GM23338 (cell line): ENCODE measurements at regions not wholly inside any gene's neighbourhood (a gene's known extent, or its start where the extent isn't known, plus 50 kb on each side); places are given as distances from the start of the nearest gene placed in this dataset.
"Not testable (repeated sequence)": the region's sequence is repeated elsewhere in the genome, so short reads cannot be mapped to it uniquely, and the experiment has no call there.

ENCODE experiments used
- EZH2 ChIP-seq: fragments of 200-600 bp; sonication (generic); IDR thresholded peaks from one replicate; pipeline ENCODE4 v1.8.0; 2017; ENCODE audit warnings: antibody characterized with exemption, mild to moderate bottlenecking, low read depth; ENCODE audit not compliant: unreplicated experiment
- EZH2phosphoT487 ChIP-seq: fragments of 200-600 bp; sonication (generic); IDR thresholded peaks from one replicate; pipeline ENCODE4 v1.8.1; 2018; ENCODE audit warnings: antibody characterized with exemption; ENCODE audit not compliant: unreplicated experiment
- JUNB ChIP-seq: IDR thresholded peaks from one replicate; pipeline ENCODE4 v1.6.1; 2016; ENCODE audit warnings: antibody characterized with exemption; ENCODE audit not compliant: unreplicated experiment
- POLR2AphosphoS5 ChIP-seq: IDR thresholded peaks from 2 replicates; pipeline ENCODE4 v1.6.1; 2016; ENCODE audit warnings: antibody characterized with exemption, low read depth
- TF ChIP-seq, protein P1 (sequence below), 2 experiments: fragments of 200-600 bp in 1 of 2; sonication (generic) in 1 of 2; conservative IDR thresholded peaks; 2 replicates each; pipeline versions ENCODE4 v1.5.1 to v1.6.1; 2016 to 2017; ENCODE audit warnings: antibody characterized with exemption in 2 of 2, low read depth in 2 of 2, mild to moderate bottlenecking in 2 of 2, moderate library complexity in 1 of 2
- TF ChIP-seq, protein P2 (sequence below): IDR thresholded peaks from 2 replicates; pipeline ENCODE4 v1.6.1; 2016; ENCODE audit warnings: antibody characterized with exemption

DNA sequence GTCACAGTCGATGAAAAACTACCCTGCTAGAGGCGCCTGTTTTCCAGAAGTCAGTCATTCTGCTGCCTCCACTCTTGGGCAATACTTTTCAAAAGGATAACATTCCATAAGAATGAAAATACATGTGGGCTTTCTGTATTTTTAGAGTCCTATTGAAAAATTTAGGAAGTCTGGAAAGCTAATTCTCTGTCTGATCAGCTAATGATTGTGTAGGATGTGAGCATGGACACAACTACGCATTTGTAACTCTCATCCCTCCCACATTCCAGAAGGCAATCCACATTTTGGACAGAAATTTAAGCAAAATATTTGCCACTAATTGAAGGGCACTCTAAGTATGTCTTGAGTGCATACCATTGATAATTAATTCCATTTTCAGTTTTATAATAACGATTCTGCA, 63.5 kb upstream of the MXRA5 start:
- TF ChIP-seq, protein P1, sequence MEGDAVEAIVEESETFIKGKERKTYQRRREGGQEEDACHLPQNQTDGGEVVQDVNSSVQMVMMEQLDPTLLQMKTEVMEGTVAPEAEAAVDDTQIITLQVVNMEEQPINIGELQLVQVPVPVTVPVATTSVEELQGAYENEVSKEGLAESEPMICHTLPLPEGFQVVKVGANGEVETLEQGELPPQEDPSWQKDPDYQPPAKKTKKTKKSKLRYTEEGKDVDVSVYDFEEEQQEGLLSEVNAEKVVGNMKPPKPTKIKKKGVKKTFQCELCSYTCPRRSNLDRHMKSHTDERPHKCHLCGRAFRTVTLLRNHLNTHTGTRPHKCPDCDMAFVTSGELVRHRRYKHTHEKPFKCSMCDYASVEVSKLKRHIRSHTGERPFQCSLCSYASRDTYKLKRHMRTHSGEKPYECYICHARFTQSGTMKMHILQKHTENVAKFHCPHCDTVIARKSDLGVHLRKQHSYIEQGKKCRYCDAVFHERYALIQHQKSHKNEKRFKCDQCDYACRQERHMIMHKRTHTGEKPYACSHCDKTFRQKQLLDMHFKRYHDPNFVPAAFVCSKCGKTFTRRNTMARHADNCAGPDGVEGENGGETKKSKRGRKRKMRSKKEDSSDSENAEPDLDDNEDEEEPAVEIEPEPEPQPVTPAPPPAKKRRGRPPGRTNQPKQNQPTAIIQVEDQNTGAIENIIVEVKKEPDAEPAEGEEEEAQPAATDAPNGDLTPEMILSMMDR (conservative IDR thresholded peaks at IDR 0.05; ENCODE audit: low read depth in 2 of 2) = not testable (repeated sequence)
- TF ChIP-seq EZH2, EZH2phosphoT487, POLR2AphosphoS5, JUNB: not testable (repeated sequence)
- TF ChIP-seq, protein P2, sequence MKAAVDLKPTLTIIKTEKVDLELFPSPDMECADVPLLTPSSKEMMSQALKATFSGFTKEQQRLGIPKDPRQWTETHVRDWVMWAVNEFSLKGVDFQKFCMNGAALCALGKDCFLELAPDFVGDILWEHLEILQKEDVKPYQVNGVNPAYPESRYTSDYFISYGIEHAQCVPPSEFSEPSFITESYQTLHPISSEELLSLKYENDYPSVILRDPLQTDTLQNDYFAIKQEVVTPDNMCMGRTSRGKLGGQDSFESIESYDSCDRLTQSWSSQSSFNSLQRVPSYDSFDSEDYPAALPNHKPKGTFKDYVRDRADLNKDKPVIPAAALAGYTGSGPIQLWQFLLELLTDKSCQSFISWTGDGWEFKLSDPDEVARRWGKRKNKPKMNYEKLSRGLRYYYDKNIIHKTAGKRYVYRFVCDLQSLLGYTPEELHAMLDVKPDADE = not testable (repeated sequence)
